ENCODE measurements at regions not wholly inside any gene's neighbourhood (a gene's known extent, or its start where the extent isn't known, plus 50 kb on each side); places are given as distances from the start of the nearest gene placed in this dataset.

GRCh38 chr1:58890609-58891008 is 106.8 kb upstream of the JUN start:
- TF ChIP-seq, protein P1, sequence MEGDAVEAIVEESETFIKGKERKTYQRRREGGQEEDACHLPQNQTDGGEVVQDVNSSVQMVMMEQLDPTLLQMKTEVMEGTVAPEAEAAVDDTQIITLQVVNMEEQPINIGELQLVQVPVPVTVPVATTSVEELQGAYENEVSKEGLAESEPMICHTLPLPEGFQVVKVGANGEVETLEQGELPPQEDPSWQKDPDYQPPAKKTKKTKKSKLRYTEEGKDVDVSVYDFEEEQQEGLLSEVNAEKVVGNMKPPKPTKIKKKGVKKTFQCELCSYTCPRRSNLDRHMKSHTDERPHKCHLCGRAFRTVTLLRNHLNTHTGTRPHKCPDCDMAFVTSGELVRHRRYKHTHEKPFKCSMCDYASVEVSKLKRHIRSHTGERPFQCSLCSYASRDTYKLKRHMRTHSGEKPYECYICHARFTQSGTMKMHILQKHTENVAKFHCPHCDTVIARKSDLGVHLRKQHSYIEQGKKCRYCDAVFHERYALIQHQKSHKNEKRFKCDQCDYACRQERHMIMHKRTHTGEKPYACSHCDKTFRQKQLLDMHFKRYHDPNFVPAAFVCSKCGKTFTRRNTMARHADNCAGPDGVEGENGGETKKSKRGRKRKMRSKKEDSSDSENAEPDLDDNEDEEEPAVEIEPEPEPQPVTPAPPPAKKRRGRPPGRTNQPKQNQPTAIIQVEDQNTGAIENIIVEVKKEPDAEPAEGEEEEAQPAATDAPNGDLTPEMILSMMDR (IDR thresholded peaks at IDR 0.05; ENCODE audit: poor library complexity, severe bottlenecking), result no peak
- no peak for TF ChIP-seq EP300 (conservative IDR thresholded peaks at IDR 0.05; ENCODE audit: poor library complexity, severe bottlenecking)
- TF ChIP-seq, protein P2, sequence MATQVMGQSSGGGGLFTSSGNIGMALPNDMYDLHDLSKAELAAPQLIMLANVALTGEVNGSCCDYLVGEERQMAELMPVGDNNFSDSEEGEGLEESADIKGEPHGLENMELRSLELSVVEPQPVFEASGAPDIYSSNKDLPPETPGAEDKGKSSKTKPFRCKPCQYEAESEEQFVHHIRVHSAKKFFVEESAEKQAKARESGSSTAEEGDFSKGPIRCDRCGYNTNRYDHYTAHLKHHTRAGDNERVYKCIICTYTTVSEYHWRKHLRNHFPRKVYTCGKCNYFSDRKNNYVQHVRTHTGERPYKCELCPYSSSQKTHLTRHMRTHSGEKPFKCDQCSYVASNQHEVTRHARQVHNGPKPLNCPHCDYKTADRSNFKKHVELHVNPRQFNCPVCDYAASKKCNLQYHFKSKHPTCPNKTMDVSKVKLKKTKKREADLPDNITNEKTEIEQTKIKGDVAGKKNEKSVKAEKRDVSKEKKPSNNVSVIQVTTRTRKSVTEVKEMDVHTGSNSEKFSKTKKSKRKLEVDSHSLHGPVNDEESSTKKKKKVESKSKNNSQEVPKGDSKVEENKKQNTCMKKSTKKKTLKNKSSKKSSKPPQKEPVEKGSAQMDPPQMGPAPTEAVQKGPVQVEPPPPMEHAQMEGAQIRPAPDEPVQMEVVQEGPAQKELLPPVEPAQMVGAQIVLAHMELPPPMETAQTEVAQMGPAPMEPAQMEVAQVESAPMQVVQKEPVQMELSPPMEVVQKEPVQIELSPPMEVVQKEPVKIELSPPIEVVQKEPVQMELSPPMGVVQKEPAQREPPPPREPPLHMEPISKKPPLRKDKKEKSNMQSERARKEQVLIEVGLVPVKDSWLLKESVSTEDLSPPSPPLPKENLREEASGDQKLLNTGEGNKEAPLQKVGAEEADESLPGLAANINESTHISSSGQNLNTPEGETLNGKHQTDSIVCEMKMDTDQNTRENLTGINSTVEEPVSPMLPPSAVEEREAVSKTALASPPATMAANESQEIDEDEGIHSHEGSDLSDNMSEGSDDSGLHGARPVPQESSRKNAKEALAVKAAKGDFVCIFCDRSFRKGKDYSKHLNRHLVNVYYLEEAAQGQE (IDR thresholded peaks at IDR 0.05; ENCODE audit: borderline replicate concordance), result no peak
- TF ChIP-seq POLR2AphosphoS5 (IDR thresholded peaks at IDR 0.05), result no peak
- no peak for TF ChIP-seq RAD21 (conservative IDR thresholded peaks at IDR 0.05)
- TF ChIP-seq MXI1 (conservative IDR thresholded peaks at IDR 0.05; ENCODE audit: poor library complexity, severe bottlenecking), result no peak
- no peak for TF ChIP-seq EZH2 (IDR thresholded peaks at IDR 0.05; ENCODE audit: borderline replicate concordance, insufficient read depth, low read length, poor library complexity, severe bottlenecking)
- no peak for TF ChIP-seq SMC3 (conservative IDR thresholded peaks at IDR 0.05; ENCODE audit: poor library complexity)
